Left ventricle myocardium inferior (tissue), 1 donor: ENCODE measurements at regions not wholly inside any gene's neighbourhood (a gene's known extent, or its start where the extent isn't known, plus 50 kb on each side); places are given as distances from the start of the nearest gene placed in this dataset.
"Not testable (repeated sequence)": the region's sequence is repeated elsewhere in the genome, so short reads cannot be mapped to it uniquely, and the experiment has no call there.

Experiments used
- DNase-seq: peaks from one replicate; pipeline ENCODE4 v3.0.0-alpha.2; 2020
- H3K27ac ChIP-seq: fragments of 200-600 bp; replicated peaks from 2 replicates; pipeline ENCODE4 v1.8.0; 2021
- H3K27me3 ChIP-seq: fragments of 200-600 bp; 2 replicates; pipeline ENCODE4 v1.8.0; 2021; ENCODE audit warnings: low read depth
- H3K36me3 ChIP-seq: fragments of 200-600 bp; 2 replicates; pipeline ENCODE4 v1.8.0; 2021
- H3K4me1 ChIP-seq: fragments of 200-600 bp; 2 replicates; pipeline ENCODE4 v1.8.0; 2021
- H3K4me3 ChIP-seq: fragments of 200-600 bp; 2 replicates; pipeline ENCODE4 v1.8.0; 2021; ENCODE audit warnings: mild to moderate bottlenecking, moderate library complexity
- H3K9me3 ChIP-seq: fragments of 200-600 bp; replicated peaks from 2 replicates; pipeline ENCODE4 v1.8.0; 2021
- intact Hi-C: fragments of 100-400 bp; cut with micrococcal nuclease; formaldehyde crosslinking; loops from one replicate; pipeline ENCODE4 v1.11.0; 2022
- TF ChIP-seq, protein P1 (sequence below): fragments of 200-600 bp; IDR thresholded peaks from 2 replicates; pipeline ENCODE4 v1.8.0; 2021; ENCODE audit warnings: antibody characterized with exemption, mild to moderate bottlenecking, borderline replicate concordance
- donor health status: DM: no; HTN: yes; CAD: no; lungs with severe emphysema.

DNA sequence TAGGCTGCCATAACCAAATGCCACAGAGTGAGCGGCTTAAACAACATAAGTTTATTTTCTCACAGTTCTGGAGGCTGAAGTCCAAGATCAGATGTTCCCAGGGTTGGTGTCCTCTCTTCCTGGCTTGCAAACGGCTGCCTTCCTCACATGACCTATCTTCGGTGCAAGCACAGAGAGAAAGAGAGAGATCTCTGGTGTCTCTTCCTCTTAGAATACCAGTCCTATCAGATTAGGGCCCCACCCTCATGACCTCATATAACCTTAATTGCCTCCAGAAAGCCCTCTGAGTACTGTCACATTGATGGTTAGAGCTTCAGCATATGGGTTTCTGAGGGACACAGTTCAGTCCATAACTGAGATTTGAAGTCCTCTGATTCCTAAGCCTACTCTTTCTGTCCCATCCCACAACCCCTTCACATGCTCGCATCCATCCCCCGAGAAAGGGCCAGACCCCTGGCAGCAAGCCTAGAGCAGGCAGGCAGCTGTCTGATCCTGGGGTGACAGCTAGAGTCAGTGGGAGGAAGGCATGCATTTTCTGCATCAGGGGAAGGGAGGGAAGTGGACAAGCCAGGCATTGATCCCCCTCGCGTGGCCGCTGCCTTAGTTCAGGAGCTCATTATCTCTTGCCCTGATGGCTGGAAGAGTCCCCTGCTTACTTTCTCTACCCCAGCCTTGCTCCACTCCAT, 114.1 kb downstream of the FAR1 start:
- Histone ChIP-seq H3K27me3 (peaks cover 69% of the 10 kb centered on the region), H3K27ac (no peak overlapping the region), H3K36me3 (no peaks in the 10 kb centered on the region), H3K4me1 (no peaks in the 10 kb centered on the region), H3K4me3 (no peak overlapping the region), H3K9me3 (no peaks in the 10 kb centered on the region)
- intact Hi-C loops = no loop called here
- TF ChIP-seq, protein P1, sequence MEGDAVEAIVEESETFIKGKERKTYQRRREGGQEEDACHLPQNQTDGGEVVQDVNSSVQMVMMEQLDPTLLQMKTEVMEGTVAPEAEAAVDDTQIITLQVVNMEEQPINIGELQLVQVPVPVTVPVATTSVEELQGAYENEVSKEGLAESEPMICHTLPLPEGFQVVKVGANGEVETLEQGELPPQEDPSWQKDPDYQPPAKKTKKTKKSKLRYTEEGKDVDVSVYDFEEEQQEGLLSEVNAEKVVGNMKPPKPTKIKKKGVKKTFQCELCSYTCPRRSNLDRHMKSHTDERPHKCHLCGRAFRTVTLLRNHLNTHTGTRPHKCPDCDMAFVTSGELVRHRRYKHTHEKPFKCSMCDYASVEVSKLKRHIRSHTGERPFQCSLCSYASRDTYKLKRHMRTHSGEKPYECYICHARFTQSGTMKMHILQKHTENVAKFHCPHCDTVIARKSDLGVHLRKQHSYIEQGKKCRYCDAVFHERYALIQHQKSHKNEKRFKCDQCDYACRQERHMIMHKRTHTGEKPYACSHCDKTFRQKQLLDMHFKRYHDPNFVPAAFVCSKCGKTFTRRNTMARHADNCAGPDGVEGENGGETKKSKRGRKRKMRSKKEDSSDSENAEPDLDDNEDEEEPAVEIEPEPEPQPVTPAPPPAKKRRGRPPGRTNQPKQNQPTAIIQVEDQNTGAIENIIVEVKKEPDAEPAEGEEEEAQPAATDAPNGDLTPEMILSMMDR = no peak
- no peak for DNase-seq

DNA sequence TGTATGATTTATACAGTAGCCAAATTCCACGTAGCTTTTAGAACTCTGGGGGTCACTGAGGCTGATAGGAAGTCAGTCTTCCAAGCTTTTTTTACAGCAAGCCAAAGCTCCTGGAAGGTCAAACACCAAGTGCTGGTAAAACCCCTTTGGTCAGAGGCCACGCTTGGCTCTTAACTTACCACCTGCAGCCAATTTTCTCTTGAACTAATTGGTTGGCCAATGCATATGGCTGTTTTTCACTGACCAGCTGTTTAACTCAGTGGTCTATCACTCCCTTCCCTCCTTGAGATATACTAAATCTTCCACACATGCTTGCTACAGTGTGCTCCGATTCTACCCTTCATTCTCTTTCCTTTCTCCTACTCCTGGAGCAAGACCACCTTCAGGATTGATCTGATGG, 116.0 kb downstream of the FAR1 start:
- no peak for DNase-seq
- no peak overlapping the region for H3K4me3 ChIP-seq
- H3K4me1 ChIP-seq = no peaks in the 10 kb centered on the region
- H3K27ac ChIP-seq = no peak overlapping the region
- intact Hi-C loops = no loop called here
- H3K9me3 ChIP-seq = no peaks in the 10 kb centered on the region
- H3K27me3 ChIP-seq = peaks cover 52% of the 10 kb centered on the region
- TF ChIP-seq, protein P1 = no peak
- H3K36me3 ChIP-seq = no peaks in the 10 kb centered on the region

DNA sequence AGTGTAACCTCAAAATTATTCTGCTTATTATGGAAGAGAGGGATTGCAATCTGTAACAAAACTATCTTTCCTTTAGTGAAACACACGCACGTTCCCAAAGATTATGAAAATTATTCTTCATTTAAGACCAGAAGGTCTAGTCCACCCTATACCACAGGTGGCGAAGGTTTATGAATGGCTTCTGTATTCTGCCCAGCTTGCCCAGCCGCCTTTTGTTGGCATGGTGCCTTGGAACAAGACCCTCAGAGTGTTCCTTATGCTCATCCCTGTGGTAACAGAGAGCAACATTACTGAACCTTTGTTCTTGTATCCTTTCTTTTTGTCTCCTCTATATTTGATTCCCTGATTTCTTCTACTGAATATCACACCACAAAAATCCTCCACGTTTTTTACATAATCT, 116.4 kb downstream of the FAR1 start:
- DNase-seq = no peak
- H3K4me3 ChIP-seq = no peak overlapping the region
- TF ChIP-seq, protein P1 = no peak
- intact Hi-C loops = no loop called here
- no peaks in the 10 kb centered on the region for H3K9me3 ChIP-seq
- H3K36me3 ChIP-seq = no peaks in the 10 kb centered on the region
- H3K27me3 ChIP-seq = peaks cover 47% of the 10 kb centered on the region
- no peak overlapping the region for H3K27ac ChIP-seq
- no peaks in the 10 kb centered on the region for H3K4me1 ChIP-seq

DNA sequence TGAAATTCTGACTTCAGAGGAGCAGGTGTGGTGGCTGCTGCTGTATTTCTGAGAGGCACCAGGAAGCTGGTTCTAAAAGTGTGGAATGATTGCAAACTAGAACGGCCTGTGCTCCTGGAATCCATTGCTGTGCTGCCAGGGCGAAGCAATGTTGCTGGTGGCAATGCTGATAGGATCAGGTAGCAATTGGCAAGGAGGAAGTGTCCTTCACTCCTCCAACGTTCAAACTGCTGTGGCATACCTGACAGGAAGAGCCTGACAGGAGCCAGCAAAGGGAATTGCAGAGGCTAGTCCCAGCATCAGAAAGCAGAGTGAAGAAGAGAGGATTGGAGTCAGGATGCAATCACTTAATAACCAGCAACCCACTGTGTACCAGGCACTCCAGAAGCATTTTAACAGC, 118.2 kb downstream of the FAR1 start:
- Histone ChIP-seq H3K27me3 (peaks cover 35% of the 10 kb centered on the region), H3K27ac (no peak overlapping the region), H3K9me3 (no peaks in the 10 kb centered on the region), H3K4me3 (no peak overlapping the region), H3K4me1 (no peaks in the 10 kb centered on the region), H3K36me3 (no peaks in the 10 kb centered on the region)
- TF ChIP-seq, protein P1 = no peak
- DNase-seq = no peak
- intact Hi-C loops = no loop called here

DNA sequence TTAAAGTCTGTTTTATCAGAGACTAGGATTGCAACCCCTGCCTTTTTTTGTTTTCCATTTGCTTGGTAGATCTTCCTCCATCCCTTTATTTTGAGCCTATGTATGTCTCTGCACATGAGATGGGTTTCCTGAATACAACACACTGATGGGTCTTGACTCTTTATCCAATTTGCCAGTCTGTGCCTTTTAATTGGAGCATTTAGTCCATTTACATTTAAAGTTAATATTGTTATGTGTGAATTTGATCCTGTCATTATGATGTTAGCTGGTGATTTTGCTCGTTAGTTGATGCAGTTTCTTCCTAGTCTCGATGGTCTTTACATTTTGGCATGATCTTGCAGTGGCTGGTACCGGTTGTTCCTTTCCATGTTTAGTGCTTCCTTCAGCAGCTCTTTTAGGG, 129.1 kb downstream of the FAR1 start:
- H3K36me3 ChIP-seq, DNase-seq, H3K27me3 ChIP-seq, H3K4me1 ChIP-seq, H3K4me3 ChIP-seq, H3K27ac ChIP-seq, intact Hi-C loops: not testable (repeated sequence)
- peaks cover 24% of the 10 kb centered on the region for H3K9me3 ChIP-seq

DNA sequence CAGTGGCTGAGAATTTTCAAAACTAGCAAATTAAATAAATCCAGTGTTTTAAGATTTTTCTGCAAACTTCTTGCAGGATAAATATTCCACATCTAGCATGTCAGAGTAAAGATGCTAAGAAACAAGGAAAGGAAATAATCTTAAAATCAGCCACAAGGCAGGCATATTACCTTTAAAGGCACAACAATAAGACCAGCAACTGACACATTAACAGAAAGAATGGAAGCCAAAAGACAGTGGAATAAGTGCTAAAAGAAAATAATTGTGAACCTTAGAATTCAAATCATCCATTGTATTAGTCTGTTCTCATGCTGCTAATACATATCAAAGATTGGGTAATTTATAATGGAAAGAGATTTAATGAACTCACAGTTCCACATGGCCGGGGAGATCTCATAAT, 132.4 kb downstream of the FAR1 start:
- Histone ChIP-seq H3K27me3 (peaks cover 2% of the 10 kb centered on the region), H3K27ac (no peak overlapping the region), H3K4me1 (no peaks in the 10 kb centered on the region), H3K36me3 (no peaks in the 10 kb centered on the region), H3K4me3 (no peak overlapping the region), H3K9me3 (peaks cover 43% of the 10 kb centered on the region)
- TF ChIP-seq, protein P1 = no peak
- no peak for DNase-seq
- intact Hi-C loops = no loop called here
